ENCODE measurements at regions not wholly inside any gene's neighbourhood (a gene's known extent, or its start where the extent isn't known, plus 50 kb on each side); places are given as distances from the start of the nearest gene placed in this dataset.

- Histone ChIP-seq H3K36me3 (no peaks in the 10 kb centered on the region), H3K27me3 (no peaks in the 10 kb centered on the region), H3K4me1 (ENCODE audit: low read depth) (no peaks in the 10 kb centered on the region), H3K27ac (no peak overlapping the region), H3K4me3 (no peak overlapping the region), H3K9me3 (ENCODE audit: low read depth) (no peaks in the 10 kb centered on the region)
- TF ChIP-seq CTCF (IDR thresholded peaks at IDR 0.05; ENCODE audit: low read depth, low read length): no peak
- no peak for DNase-seq (ENCODE audit: low read depth in 1 of 2, low spot score in 1 of 2)
These were observed 1491.7 kb downstream of the GRIK2 start for GRCh38 chr6:102885165-102885564.

DNA sequence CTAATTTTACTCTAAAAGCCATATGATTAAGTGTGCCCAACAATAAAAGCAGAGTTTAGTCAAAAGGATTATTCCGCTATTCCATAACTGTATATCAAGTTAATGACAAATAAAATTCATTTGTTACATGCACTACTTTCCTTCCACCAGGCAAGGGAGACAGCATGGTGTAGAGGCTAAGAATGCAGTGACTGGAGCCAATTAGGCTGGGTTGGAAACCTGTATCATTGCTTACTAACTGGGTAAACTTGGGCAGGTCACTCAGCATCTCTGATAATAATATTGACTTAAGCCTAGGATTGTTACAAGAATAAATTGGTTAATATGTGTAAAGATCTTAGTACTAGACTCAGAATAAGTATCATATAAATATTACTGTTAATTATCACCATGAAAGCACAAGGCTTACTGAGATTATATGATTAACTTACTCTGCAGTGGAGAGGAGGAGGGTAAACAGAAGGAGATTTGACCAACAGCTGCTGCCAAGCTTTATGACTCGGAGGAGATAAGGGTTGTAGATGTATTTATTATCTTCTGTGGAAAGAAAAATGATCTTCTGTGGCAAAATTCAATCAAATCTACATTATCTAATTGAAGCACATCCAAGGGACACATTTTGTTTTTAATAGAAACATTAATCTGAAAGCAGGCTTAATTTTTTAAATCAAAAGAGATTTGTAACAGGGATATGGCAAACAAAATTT lies 1459.9 kb downstream of the GRIK2 start:
- Histone ChIP-seq H3K4me1 (ENCODE audit: low read depth) (no peaks in the 10 kb centered on the region), H3K27ac (no peak overlapping the region), H3K36me3 (no peaks in the 10 kb centered on the region), H3K27me3 (no peaks in the 10 kb centered on the region), H3K9me3 (ENCODE audit: low read depth) (no peaks in the 10 kb centered on the region), H3K4me3 (no peak overlapping the region)
- no peak for DNase-seq (ENCODE audit: low read depth in 1 of 2, low spot score in 1 of 2)
- no peak for TF ChIP-seq CTCF (IDR thresholded peaks at IDR 0.05; ENCODE audit: low read depth, low read length)

DNA sequence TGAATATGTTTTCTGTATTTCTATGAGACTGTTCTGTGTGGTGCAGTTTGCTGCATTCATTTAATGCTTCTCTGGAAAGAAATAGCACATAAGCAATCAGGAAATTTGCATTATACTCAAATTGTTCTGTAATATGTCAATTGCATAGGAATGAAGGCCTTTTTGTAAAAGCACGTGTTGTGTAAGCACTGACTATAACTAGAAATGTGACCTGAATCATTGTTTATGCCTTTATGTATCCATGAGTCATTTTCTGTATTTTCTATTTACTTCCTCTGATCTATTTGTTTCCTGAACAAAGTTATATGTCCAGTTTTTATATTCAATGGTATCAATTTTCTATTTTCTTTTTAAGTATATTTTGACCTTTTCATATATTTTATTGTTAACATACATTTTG lies 1455.3 kb downstream of the GRIK2 start:
- Histone ChIP-seq H3K4me3 (no peak overlapping the region), H3K36me3 (no peaks in the 10 kb centered on the region), H3K27ac (no peak overlapping the region), H3K4me1 (ENCODE audit: low read depth) (no peaks in the 10 kb centered on the region), H3K9me3 (ENCODE audit: low read depth) (no peaks in the 10 kb centered on the region), H3K27me3 (no peaks in the 10 kb centered on the region)
- no peak for TF ChIP-seq CTCF (IDR thresholded peaks at IDR 0.05; ENCODE audit: low read depth, low read length)
- DNase-seq (ENCODE audit: low read depth in 1 of 2, low spot score in 1 of 2): no peak

DNA sequence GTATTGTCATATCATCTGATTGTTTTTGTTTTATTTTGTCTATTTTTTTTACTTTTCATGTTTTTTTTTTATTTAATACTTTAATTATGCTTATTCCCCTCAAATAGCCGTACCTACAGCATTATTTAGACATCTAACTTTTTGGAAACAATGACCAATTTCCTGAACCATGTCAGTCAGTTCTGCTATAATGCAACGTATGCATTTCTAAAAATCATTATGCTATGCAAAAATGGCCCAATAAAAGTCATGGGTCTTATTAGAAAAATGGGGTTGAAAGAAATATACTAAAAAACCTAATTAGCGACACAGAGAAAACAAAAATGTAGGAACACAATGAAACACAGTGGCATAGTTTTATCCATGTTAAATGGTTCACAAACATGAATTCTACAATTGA lies 1454.7 kb downstream of the GRIK2 start:
- TF ChIP-seq CTCF (IDR thresholded peaks at IDR 0.05; ENCODE audit: low read depth, low read length): no peak
- no peaks in the 10 kb centered on the region for H3K36me3 ChIP-seq
- no peak for DNase-seq (ENCODE audit: low read depth in 1 of 2, low spot score in 1 of 2)
- no peak overlapping the region for H3K27ac ChIP-seq
- H3K4me1 ChIP-seq (ENCODE audit: low read depth): no peaks in the 10 kb centered on the region
- H3K9me3 ChIP-seq (ENCODE audit: low read depth): no peaks in the 10 kb centered on the region
- no peaks in the 10 kb centered on the region for H3K27me3 ChIP-seq
- no peak overlapping the region for H3K4me3 ChIP-seq

- Histone ChIP-seq H3K4me1 (ENCODE audit: low read depth) (no peaks in the 10 kb centered on the region), H3K4me3 (no peak overlapping the region), H3K27ac (no peak overlapping the region), H3K9me3 (ENCODE audit: low read depth) (no peaks in the 10 kb centered on the region), H3K36me3 (no peaks in the 10 kb centered on the region), H3K27me3 (no peaks in the 10 kb centered on the region)
- no peak for TF ChIP-seq CTCF (IDR thresholded peaks at IDR 0.05; ENCODE audit: low read depth, low read length)
- no peak for DNase-seq (ENCODE audit: low read depth in 1 of 2, low spot score in 1 of 2)
These were observed 1447.6 kb downstream of the GRIK2 start for GRCh38 chr6:102841060-102841459.
